Erythroblast (primary cell): ENCODE measurements at regions not wholly inside any gene's neighbourhood (a gene's known extent, or its start where the extent isn't known, plus 50 kb on each side); places are given as distances from the start of the nearest gene placed in this dataset.

ENCODE experiments used
- GATA1 ChIP-seq: IDR thresholded peaks from 2 replicates; pipeline ENCODE4 v1.6.1; 2011; ENCODE audit warnings: low read depth, mild to moderate bottlenecking, control low read depth, low read length, moderate library complexity
- POLR2A ChIP-seq: IDR thresholded peaks from 2 replicates; pipeline ENCODE4 v1.6.1; 2011; ENCODE audit warnings: mild to moderate bottlenecking, low read length

- TF ChIP-seq POLR2A (no peak), GATA1 (no peak)
Observed at GRCh38 chr11:19380375-19380774, 139.6 kb upstream of the E2F8 start.
